ENCODE measurements at regions not wholly inside any gene's neighbourhood (a gene's known extent, or its start where the extent isn't known, plus 50 kb on each side); places are given as distances from the start of the nearest gene placed in this dataset.
"Not testable (repeated sequence)": the region's sequence is repeated elsewhere in the genome, so short reads cannot be mapped to it uniquely, and the experiment has no call there.

DNA sequence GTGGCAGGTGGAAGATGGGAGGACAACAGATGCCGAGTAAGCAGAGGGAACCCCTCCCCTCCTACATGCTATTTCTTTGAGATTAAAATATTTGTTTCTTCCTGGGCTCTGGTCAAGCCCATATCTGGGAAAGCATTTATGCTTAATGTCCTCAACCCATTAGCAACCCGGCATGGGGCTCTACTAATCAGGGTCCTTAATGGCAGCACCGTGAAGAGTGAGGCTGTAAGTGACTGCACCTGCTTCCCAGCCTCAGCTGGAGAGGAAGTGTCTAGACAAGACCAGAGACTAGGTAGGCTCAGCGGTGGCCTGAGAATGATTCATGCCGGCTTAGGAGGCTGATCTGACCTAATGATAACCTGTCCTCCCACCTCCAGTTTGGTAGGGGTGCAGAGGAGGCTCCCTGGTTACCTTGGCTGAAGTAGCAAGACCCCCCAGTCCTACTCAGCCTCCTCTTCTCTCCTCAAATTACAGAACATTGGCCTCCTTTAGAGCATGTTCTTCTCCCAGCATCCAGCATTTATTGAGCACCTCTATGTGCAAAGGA, 61.3 kb upstream of the HSPA9 start:
- Histone ChIP-seq H3K4me1 (replicated peaks; ENCODE audit: insufficient read depth) (no peaks in the 10 kb centered on the region), H3K27me3 (ENCODE audit: insufficient read depth, low read depth) (no peaks in the 10 kb centered on the region), H3F3A (ENCODE audit: insufficient read depth, low read depth) (0 out of 2 replicates have a peak, but pooled peaks cover 3% of the 10 kb centered on the region), H3K9me2 (ENCODE audit: insufficient read depth) (no peaks in the 10 kb centered on the region), H3K4me2 (no peak overlapping the region), H3K4me3 (no peak overlapping the region), H3K79me2 (ENCODE audit: low read depth) (no peaks in the 10 kb centered on the region), H3K27ac (no peak overlapping the region), H3K36me3 (ENCODE audit: low read depth) (no peaks in the 10 kb centered on the region), H3K9me3 (ENCODE audit: insufficient read depth, low read depth) (no peaks in the 10 kb centered on the region), H4K20me1 (ENCODE audit: insufficient read depth) (no peaks in the 10 kb centered on the region), H2AFZ (no peak overlapping the region)
- DNase-seq: no peak
- ChIA-PET CTCF (no interaction called here), POLR2A (ENCODE audit: unreplicated experiment) (no interaction called here)
- intact Hi-C loops (cut with micrococcal nuclease; ENCODE audit: unreplicated experiment): no loop called here
- BruUV-seq (replicated peaks): no TSS peak
- TF ChIP-seq EZH2 (IDR thresholded peaks at IDR 0.05; ENCODE audit: low read depth): no peak
- TF ChIP-seq, protein P1, sequence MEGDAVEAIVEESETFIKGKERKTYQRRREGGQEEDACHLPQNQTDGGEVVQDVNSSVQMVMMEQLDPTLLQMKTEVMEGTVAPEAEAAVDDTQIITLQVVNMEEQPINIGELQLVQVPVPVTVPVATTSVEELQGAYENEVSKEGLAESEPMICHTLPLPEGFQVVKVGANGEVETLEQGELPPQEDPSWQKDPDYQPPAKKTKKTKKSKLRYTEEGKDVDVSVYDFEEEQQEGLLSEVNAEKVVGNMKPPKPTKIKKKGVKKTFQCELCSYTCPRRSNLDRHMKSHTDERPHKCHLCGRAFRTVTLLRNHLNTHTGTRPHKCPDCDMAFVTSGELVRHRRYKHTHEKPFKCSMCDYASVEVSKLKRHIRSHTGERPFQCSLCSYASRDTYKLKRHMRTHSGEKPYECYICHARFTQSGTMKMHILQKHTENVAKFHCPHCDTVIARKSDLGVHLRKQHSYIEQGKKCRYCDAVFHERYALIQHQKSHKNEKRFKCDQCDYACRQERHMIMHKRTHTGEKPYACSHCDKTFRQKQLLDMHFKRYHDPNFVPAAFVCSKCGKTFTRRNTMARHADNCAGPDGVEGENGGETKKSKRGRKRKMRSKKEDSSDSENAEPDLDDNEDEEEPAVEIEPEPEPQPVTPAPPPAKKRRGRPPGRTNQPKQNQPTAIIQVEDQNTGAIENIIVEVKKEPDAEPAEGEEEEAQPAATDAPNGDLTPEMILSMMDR (conservative IDR thresholded peaks at IDR 0.05): no peak

DNA sequence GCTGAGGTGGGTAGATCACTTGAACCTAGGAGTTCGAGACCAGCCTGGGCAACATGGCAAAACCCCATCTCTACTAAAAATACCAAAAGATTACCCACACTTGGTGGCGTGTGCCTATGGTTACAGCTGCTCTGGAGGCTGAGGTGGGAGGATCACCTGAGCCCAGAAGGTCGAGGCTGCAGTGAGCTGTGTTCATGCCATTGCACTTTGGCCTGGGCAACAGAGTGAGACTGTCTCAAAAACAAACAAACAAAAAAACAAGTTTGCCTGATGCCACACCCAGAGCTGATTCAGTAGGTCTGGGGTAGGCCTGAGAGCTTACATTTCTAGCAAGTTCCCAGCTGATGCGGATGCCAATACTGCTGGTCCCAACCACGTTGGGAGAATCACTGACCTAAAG, 60.5 kb upstream of the HSPA9 start:
- no peaks in the 10 kb centered on the region for H3K9me3 ChIP-seq (ENCODE audit: insufficient read depth, low read depth)
- H3K27me3 ChIP-seq (ENCODE audit: insufficient read depth, low read depth): no peaks in the 10 kb centered on the region
- CTCF ChIA-PET: no interaction called here
- H3K36me3 ChIP-seq (ENCODE audit: low read depth): no peaks in the 10 kb centered on the region
- H3K79me2 ChIP-seq (ENCODE audit: low read depth): no peaks in the 10 kb centered on the region
- no peaks in the 10 kb centered on the region for H3K9me2 ChIP-seq (ENCODE audit: insufficient read depth)
- TF ChIP-seq, protein P1 (conservative IDR thresholded peaks at IDR 0.05): no peak
- TF ChIP-seq EZH2 (IDR thresholded peaks at IDR 0.05; ENCODE audit: low read depth): no peak
- H3K27ac ChIP-seq: no peak overlapping the region
- H4K20me1 ChIP-seq (ENCODE audit: insufficient read depth): no peaks in the 10 kb centered on the region
- no peak overlapping the region for H2AFZ ChIP-seq
- no TSS peak for BruUV-seq (replicated peaks)
- no peak overlapping the region for H3K4me3 ChIP-seq
- H3K4me1 ChIP-seq (replicated peaks; ENCODE audit: insufficient read depth): no peaks in the 10 kb centered on the region
- no peak for DNase-seq
- H3F3A ChIP-seq (ENCODE audit: insufficient read depth, low read depth): 0 out of 2 replicates have a peak, but pooled peaks cover 3% of the 10 kb centered on the region
- POLR2A ChIA-PET (ENCODE audit: unreplicated experiment): no interaction called here
- intact Hi-C loops (cut with micrococcal nuclease; ENCODE audit: unreplicated experiment): no loop called here
- no peak overlapping the region for H3K4me2 ChIP-seq

DNA sequence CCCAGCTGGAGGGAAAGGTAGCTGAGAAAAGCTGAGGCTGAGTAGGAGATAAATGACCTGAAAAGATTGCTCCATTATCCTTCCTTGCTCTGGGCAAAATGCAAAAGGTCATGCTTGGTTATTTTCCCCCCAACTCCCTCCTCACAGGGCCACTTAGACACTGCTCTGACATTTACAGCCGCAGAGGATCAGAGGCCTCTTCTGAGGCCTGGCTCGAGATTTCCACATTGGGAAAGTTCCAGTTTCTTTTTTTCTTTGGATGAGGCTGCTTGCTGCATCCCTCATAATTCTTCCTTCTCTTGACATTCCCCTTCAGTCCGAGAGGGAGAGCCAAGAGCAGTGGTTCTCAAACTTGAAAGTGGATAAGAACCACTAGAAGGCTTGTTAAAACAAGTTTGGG, 60.1 kb upstream of the HSPA9 start:
- Histone ChIP-seq H3K27me3 (ENCODE audit: insufficient read depth, low read depth) (no peaks in the 10 kb centered on the region), H3K4me2 (no peak overlapping the region), H3K36me3 (ENCODE audit: low read depth) (no peaks in the 10 kb centered on the region), H3K27ac (no peak overlapping the region), H3F3A (ENCODE audit: insufficient read depth, low read depth) (0 out of 2 replicates have a peak, but pooled peaks cover 3% of the 10 kb centered on the region), H3K9me2 (ENCODE audit: insufficient read depth) (no peaks in the 10 kb centered on the region), H2AFZ (no peak overlapping the region), H4K20me1 (ENCODE audit: insufficient read depth) (no peaks in the 10 kb centered on the region), H3K79me2 (ENCODE audit: low read depth) (no peaks in the 10 kb centered on the region), H3K4me3 (no peak overlapping the region), H3K4me1 (replicated peaks; ENCODE audit: insufficient read depth) (no peaks in the 10 kb centered on the region), H3K9me3 (ENCODE audit: insufficient read depth, low read depth) (no peaks in the 10 kb centered on the region)
- TF ChIP-seq EZH2 (IDR thresholded peaks at IDR 0.05; ENCODE audit: low read depth): no peak
- TF ChIP-seq, protein P1 (conservative IDR thresholded peaks at IDR 0.05): no peak
- intact Hi-C loops (cut with micrococcal nuclease; ENCODE audit: unreplicated experiment): no loop called here
- DNase-seq: no peak
- no TSS peak for BruUV-seq (replicated peaks)
- POLR2A ChIA-PET (ENCODE audit: unreplicated experiment): no interaction called here
- CTCF ChIA-PET: no interaction called here

DNA sequence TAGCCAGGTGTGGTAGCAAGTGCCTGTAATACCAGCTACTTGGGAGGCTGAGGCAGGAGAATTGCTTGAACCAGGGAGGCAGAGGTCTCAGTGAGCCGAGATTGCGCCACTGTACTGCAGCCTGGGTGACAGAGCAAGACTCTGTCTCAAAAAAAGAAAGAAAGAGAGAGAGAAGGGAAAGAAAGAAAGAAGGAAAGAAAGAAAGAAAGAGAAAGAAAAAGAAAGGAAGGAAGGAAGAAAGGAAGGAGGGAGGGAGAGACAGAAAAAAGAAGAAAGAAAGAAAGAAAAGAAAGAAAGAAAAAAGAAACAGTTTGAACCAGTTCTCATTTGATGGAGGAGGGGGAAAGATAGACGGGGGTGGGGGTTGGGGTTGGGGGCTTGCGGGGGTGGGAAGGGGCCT, 59.6 kb upstream of the HSPA9 start:
- not testable (repeated sequence) for H3K27ac ChIP-seq; BruUV-seq (replicated peaks)

More for the DNA sequence above, 59.6 kb upstream of the HSPA9 start:
- H3K4me1 ChIP-seq (replicated peaks; ENCODE audit: insufficient read depth); CTCF ChIA-PET; H3K4me2 ChIP-seq; H3K9me2 ChIP-seq (ENCODE audit: insufficient read depth); POLR2A ChIA-PET (ENCODE audit: unreplicated experiment); H3K9me3 ChIP-seq (ENCODE audit: insufficient read depth, low read depth); intact Hi-C loops (cut with micrococcal nuclease; ENCODE audit: unreplicated experiment); H3K27me3 ChIP-seq (ENCODE audit: insufficient read depth, low read depth); DNase-seq; H3K79me2 ChIP-seq (ENCODE audit: low read depth); H2AFZ ChIP-seq; H3K36me3 ChIP-seq (ENCODE audit: low read depth); H3F3A ChIP-seq (ENCODE audit: insufficient read depth, low read depth); H3K4me3 ChIP-seq; H4K20me1 ChIP-seq (ENCODE audit: insufficient read depth): not testable (repeated sequence)

Data from PC-9 (cell line).